Tibial nerve (tissue), 4 donors: ENCODE measurements at regions not wholly inside any gene's neighbourhood (a gene's known extent, or its start where the extent isn't known, plus 50 kb on each side); places are given as distances from the start of the nearest gene placed in this dataset.

Experiments used
- DNase-seq, 2 donors: peaks; one replicate each; pipeline ENCODE4 v3.0.0-alpha.2; 2019; ENCODE audit warnings: low spot score in 2 of 2
- H3K27ac ChIP-seq, 4 donors: fragments of 200-600 bp; sonication (generic) in 3 of 4; one replicate each; pipeline ENCODE4 v1.5.1; 2017 to 2019; ENCODE audit warnings: mild to moderate bottlenecking in 1 of 4
- H3K27me3 ChIP-seq, 2 donors: fragments of 200-600 bp; sonication (generic) in 1 of 2; one replicate each; pipeline versions ENCODE4 v1.5.1 to v1.6.0; 2017 to 2019
- H3K36me3 ChIP-seq, 3 donors: fragments of 200-600 bp; sonication (generic); one replicate each; pipeline ENCODE4 v1.5.1; 2018 to 2019
- H3K4me1 ChIP-seq, 4 donors: fragments of 200-600 bp; sonication (generic) in 3 of 4; one replicate each; pipeline ENCODE4 v1.5.1; 2017 to 2019
- H3K4me3 ChIP-seq, 4 donors: fragments of 200-600 bp; sonication (generic) in 3 of 4; one replicate each; pipeline ENCODE4 v1.5.1; 2017 to 2019; ENCODE audit warnings: mild to moderate bottlenecking in 1 of 4, moderate library complexity in 1 of 4
- H3K9me3 ChIP-seq, 4 donors: fragments of 200-600 bp; sonication (generic) in 3 of 4; one replicate each; pipeline ENCODE4 v1.5.1; 2017 to 2019
- EP300 ChIP-seq, 2 donors: sonication (generic); formaldehyde crosslinking; IDR thresholded peaks; one replicate each; pipeline ENCODE4 v1.6.1; 2017; ENCODE audit warnings: antibody characterized with exemption in 2 of 2, mild to moderate bottlenecking in 1 of 2
- POLR2A ChIP-seq, 2 donors: fragments of 450-650 bp; IDR thresholded peaks; one replicate each; pipeline ENCODE4 v1.6.1; 2017; ENCODE audit warnings: antibody characterized with exemption in 2 of 2, mild to moderate bottlenecking in 2 of 2, moderate library complexity in 2 of 2
- WGBS, 2 donors: methylation state at CpG; one replicate each; pipeline ENCODE4 v1.1.5; 2018; 5-methylcytosine and 5-hydroxymethylcytosine counted together
- TF ChIP-seq, protein P1 (sequence below), 5 experiments: fragments of 200-600 bp in 3 of 5; fragments of 450-650 bp in 2 of 5; sonication (generic) in 3 of 5; IDR thresholded peaks; one replicate each; pipeline ENCODE4 v1.5.1; 2016 to 2019; ENCODE audit warnings: antibody characterized with exemption in 5 of 5, mild to moderate bottlenecking in 3 of 5, moderate library complexity in 2 of 5

DNA sequence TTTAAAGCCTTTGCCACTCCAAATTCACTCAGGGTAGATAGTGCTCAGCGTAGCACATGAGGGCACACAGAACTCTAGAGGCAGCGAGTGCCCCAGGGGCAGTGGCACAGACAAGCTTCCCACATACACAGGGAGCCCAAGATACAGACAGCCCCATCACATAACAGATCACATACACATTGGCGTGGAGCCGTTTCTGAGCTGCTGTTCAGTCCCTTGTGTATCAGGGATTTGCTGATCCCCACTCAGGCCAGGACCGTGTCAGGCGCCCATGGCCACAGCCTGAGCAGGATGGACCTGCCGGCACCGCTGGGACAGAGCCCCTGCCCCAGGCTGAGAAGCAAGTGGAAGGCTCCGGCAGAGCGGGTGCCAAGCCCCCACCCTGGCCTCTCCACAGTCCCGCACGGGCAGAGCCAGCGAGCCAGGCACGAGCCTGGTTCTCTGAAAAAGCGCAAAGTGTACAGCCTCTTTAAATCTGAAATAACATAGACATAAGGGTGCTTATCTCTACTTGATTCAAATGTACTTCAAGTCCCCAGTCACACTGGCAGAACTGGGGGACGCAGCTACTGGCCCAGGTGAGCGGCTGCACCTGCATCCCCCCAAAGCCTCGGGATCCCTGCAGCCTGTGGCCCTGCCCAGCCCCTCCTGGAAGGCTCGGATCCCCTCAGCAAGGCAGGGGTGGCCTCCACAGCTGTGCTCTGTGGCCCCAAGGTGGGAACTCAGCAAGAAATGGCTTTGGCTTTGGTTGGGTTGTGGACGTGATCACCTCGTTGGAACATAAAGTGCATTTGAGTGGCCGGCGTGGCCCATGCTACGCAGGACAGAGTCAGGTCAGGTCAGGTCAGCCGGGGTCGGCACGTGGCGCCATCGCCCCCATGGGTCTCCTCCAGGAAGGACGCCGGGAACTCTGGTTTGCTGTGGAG lies 231.3 kb downstream of the ERMARD start:
- H3K36me3 ChIP-seq, result no peaks in the 10 kb centered on the region
- H3K4me3 ChIP-seq, result no peak overlapping the region
- H3K4me1 ChIP-seq, result no peaks in the 10 kb centered on the region
- DNase-seq, result no peak
- TF ChIP-seq, protein P1, sequence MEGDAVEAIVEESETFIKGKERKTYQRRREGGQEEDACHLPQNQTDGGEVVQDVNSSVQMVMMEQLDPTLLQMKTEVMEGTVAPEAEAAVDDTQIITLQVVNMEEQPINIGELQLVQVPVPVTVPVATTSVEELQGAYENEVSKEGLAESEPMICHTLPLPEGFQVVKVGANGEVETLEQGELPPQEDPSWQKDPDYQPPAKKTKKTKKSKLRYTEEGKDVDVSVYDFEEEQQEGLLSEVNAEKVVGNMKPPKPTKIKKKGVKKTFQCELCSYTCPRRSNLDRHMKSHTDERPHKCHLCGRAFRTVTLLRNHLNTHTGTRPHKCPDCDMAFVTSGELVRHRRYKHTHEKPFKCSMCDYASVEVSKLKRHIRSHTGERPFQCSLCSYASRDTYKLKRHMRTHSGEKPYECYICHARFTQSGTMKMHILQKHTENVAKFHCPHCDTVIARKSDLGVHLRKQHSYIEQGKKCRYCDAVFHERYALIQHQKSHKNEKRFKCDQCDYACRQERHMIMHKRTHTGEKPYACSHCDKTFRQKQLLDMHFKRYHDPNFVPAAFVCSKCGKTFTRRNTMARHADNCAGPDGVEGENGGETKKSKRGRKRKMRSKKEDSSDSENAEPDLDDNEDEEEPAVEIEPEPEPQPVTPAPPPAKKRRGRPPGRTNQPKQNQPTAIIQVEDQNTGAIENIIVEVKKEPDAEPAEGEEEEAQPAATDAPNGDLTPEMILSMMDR (IDR thresholded peaks at IDR 0.05), result no peak
- TF ChIP-seq EP300 (IDR thresholded peaks at IDR 0.05), result no peak
- no peak for TF ChIP-seq POLR2A (IDR thresholded peaks at IDR 0.05)
- H3K27me3 ChIP-seq, result no peaks in the 10 kb centered on the region
- WGBS, 2 donors, result 80 to 84% methylated on average over 26 to 30 of the region's 31 CpGs
- H3K9me3 ChIP-seq, result no peaks in the 10 kb centered on the region
- no peak overlapping the region for H3K27ac ChIP-seq

DNA sequence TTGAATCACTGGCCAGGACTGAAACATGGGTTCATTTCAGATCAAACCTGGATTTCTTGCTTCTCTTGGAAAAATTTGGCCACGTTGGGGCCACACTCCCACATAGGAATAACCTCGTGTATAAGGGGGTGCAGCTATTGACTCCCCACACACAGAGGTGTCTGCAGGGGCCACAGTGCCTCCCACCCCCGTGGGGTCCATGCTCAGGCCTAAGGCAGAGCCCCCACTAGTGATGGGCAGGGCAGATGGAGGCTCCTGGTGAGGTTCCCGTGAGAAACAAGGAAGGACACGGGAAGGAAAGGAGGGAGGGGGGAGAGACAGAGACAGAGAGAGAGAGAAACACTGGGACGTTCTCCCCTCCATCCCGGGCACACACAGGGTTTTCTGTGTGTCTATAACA lies 230.5 kb downstream of the ERMARD start:
- Histone ChIP-seq H3K27me3 (no peaks in the 10 kb centered on the region), H3K9me3 (no peaks in the 10 kb centered on the region), H3K4me1 (no peaks in the 10 kb centered on the region), H3K36me3 (no peaks in the 10 kb centered on the region), H3K27ac (no peak overlapping the region), H3K4me3 (no peak overlapping the region)
- WGBS, 2 donors, result 58 to 64% methylated on average over 7 of the region's 7 CpGs
- TF ChIP-seq POLR2A (IDR thresholded peaks at IDR 0.05) (no peak), EP300 (IDR thresholded peaks at IDR 0.05) (no peak)
- TF ChIP-seq, protein P1 (IDR thresholded peaks at IDR 0.05), result no peak
- DNase-seq, result no peak

DNA sequence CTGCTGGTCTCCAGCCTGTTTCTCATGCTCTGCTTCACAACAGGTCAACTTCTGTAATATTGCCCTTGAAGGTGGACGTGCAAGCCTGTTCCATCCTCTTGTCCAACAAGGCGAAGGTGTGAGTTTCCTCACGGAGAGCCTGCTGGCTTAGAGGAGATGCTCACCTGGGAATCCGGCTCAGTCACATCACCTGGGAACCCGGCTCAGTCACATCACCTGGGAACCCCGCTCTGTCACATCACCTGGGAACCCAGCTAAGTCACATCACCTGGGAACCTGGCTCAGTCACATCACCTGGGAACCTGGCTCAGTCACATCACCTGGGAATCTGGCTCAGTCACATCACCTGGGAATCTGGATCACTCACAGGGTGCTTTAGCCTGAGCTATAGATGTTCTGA lies 230.1 kb downstream of the ERMARD start:
- WGBS, 2 donors, result 85 to 92% methylated on average over 5 to 6 of the region's 6 CpGs
- no peaks in the 10 kb centered on the region for H3K36me3 ChIP-seq
- no peak for DNase-seq
- H3K9me3 ChIP-seq, result no peaks in the 10 kb centered on the region
- H3K27ac ChIP-seq, result no peak overlapping the region
- H3K4me3 ChIP-seq, result no peak overlapping the region
- no peaks in the 10 kb centered on the region for H3K27me3 ChIP-seq
- TF ChIP-seq POLR2A (IDR thresholded peaks at IDR 0.05) (no peak), EP300 (IDR thresholded peaks at IDR 0.05) (no peak)
- TF ChIP-seq, protein P1 (IDR thresholded peaks at IDR 0.05), result no peak
- H3K4me1 ChIP-seq, result no peaks in the 10 kb centered on the region

DNA sequence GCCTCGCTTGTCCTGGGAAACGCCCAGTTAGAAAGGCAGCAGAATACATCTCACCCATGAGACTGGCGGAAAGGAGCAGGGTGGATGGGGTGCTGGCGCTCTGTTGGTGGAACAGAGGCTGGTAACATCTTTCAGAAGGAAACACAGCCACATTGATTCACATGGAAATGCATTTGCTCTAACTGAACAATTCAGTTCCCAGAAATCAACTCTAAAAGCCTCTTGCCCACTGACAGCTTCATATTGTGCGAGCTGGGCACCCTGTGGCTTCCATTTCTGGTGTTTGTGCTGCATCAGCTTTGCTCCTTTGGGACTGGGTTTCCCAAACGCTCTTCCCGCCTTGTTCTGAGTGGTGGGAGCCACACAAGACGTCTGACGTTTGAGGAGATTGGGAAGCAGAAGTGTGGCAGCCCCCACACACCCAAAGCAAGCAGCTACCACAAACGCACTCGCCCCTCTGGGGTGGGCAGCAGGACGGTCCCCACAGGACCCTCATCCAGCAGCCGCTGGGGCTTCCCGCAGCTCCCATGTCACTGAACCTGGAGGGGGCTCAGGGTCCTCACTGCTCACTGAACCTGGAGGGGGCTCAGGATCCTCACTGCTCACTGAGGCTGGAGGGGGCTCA lies 229.5 kb downstream of the ERMARD start:
- Histone ChIP-seq H3K27ac (no peak overlapping the region), H3K9me3 (no peaks in the 10 kb centered on the region), H3K4me1 (no peaks in the 10 kb centered on the region), H3K27me3 (no peaks in the 10 kb centered on the region), H3K4me3 (no peak overlapping the region), H3K36me3 (no peaks in the 10 kb centered on the region)
- no peak for DNase-seq
- 73 to 74% methylated on average over 8 to 14 of the region's 14 CpGs for WGBS, 2 donors
- TF ChIP-seq POLR2A (IDR thresholded peaks at IDR 0.05), result no peak

DNA sequence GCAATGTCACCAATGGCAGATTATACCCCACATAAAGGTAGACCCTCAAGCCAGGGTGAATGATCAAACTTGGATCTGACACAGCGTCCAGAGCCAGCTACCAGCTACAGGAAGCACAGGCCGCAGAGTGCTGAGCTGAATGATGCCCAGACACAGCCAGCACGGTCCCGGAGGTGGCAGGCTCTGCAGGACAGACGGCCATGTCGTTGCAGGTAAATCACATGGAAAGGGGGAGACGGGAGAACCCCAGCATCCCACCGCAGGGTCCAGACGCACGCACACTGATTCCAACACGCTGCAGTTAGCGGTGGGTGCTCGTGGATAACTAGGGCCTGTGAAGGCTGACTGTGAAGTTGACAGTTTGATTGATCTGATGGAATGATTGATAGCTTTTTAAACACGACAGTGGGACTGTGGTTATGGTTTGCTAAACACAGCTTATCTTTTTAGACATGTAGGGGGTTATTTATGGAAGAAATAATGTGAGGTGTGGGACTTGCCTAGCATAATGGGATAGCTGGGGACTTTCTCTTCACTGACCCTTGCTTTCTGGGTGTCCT lies 228.5 kb downstream of the ERMARD start:
- Histone ChIP-seq H3K4me3 (no peak overlapping the region), H3K27me3 (no peaks in the 10 kb centered on the region), H3K4me1 (no peaks in the 10 kb centered on the region), H3K36me3 (no peaks in the 10 kb centered on the region), H3K27ac (no peak overlapping the region), H3K9me3 (no peaks in the 10 kb centered on the region)
- no peak for DNase-seq
- TF ChIP-seq EP300 (IDR thresholded peaks at IDR 0.05) (no peak), POLR2A (IDR thresholded peaks at IDR 0.05) (no peak)
- TF ChIP-seq, protein P1 (IDR thresholded peaks at IDR 0.05), result no peak
- WGBS, 2 donors, result 79 to 82% methylated on average over 14 of the region's 14 CpGs
